HCT116 (cell line): ENCODE measurements at regions not wholly inside any gene's neighbourhood (a gene's known extent, or its start where the extent isn't known, plus 50 kb on each side); places are given as distances from the start of the nearest gene placed in this dataset.

ENCODE experiments used
- ATAC-seq: fragments of 200-7000 bp; cut with Tn5 transposase; 2 replicates; pipeline ENCODE4 v1.9.1; 2020; ENCODE audit warnings: mild to moderate bottlenecking, moderate library complexity
- BruUV-seq: library from RNA; stranded (reverse); fragments of 400-500 nt; replicated peaks from 2 replicates; lab custom pipeline; 2021; lab: Mats Ljungman, UMichigan
- CTCF ChIA-PET: fragments of 300-600 bp; sonication (Branson Sonifier 250); formaldehyde crosslinking; loops from one replicate; lab custom pipeline; 2021; ENCODE audit warnings: antibody characterized with exemption; lab: Charles Lee
- POLR2A ChIA-PET: fragments of 300-600, 350-600 bp; sonication (Branson Sonifier 250); formaldehyde crosslinking; loops from one replicate; lab custom pipeline; 2021; ENCODE audit warnings: antibody characterized with exemption; lab: Charles Lee
- RAD21 ChIA-PET, 2 experiments: fragments of 300-600 bp; sonication (Branson Sonifier 250); formaldehyde crosslinking; loops; one replicate each; lab custom pipeline; 2023; ENCODE audit warnings: low total read pairs in 2 of 2; ENCODE audit not compliant: uncharacterized antibody in 2 of 2, unreplicated experiment in 2 of 2, low non-redundant PET in 1 of 2; lab: Charles Lee
- DNase-seq: peaks from one replicate; pipeline ENCODE4 v3.0.0-alpha.2; 2010; ENCODE audit warnings: low read depth, low spot score
- H2AFZ ChIP-seq: fragments of 200-600 bp; shearing (Covaris generic), sonication (generic); 2 replicates; pipeline ENCODE4 v1.6.1; 2017; ENCODE audit warnings: low read depth, mixed run types, mixed read lengths, antibody characterized with exemption, low read length; ENCODE audit not compliant: poor library complexity, severe bottlenecking
- H3K27ac ChIP-seq: 2 replicates; pipeline ENCODE4 v1.5.1; 2012; ENCODE audit warnings: low read depth, low read length
- H3K27me3 ChIP-seq: fragments of 200-600 bp; sonication (generic); 2 replicates; pipeline ENCODE4 v1.6.1; 2016; ENCODE audit warnings: mixed run types, low read length, mixed read lengths; ENCODE audit not compliant: insufficient read depth
- H3K36me3 ChIP-seq, 2 experiments: fragments of 200-500 bp in 1 of 2; fragments of 200-600 bp in 1 of 2; sonication (Bioruptor generic) in 1 of 2; sonication (generic) in 1 of 2; 2 replicates each; pipeline versions ENCODE4 v1.5.1 to v1.6.1; 2014 to 2016; ENCODE audit warnings: low read length in 2 of 2, inconsistent platforms in 1 of 2, mixed read lengths in 1 of 2, mixed run types in 1 of 2; ENCODE audit not compliant: insufficient read depth in 2 of 2, control insufficient read depth in 1 of 2
- H3K4me1 ChIP-seq, 2 experiments: fragments of 200-600 bp in 1 of 2; sonication (generic) in 1 of 2; 2 replicates each; pipeline versions ENCODE4 v1.5.1 to v1.6.1; 2012 to 2017; ENCODE audit warnings: low read length in 2 of 2, inconsistent platforms in 1 of 2, mild to moderate bottlenecking in 1 of 2, mixed read lengths in 1 of 2, mixed run types in 1 of 2, moderate library complexity in 1 of 2; ENCODE audit not compliant: insufficient read depth in 2 of 2, control insufficient read depth in 1 of 2
- H3K4me2 ChIP-seq: fragments of 200-600 bp; sonication (generic); 2 replicates; pipeline ENCODE4 v1.6.1; 2017; ENCODE audit warnings: mixed run types, low read length, mixed read lengths
- H3K4me3 ChIP-seq, 2 experiments: fragments of 200-600 bp in 1 of 2; sonication (generic) in 1 of 2; replicated peaks in 1 of 2; 2 replicates each; pipeline ENCODE4 v1.5.1; 2011 to 2016; ENCODE audit warnings: low read length in 2 of 2, control low read depth in 1 of 2, low read depth in 1 of 2, mild to moderate bottlenecking in 1 of 2, mixed read lengths in 1 of 2, mixed run types in 1 of 2
- H3K79me2 ChIP-seq: fragments of 200-600 bp; sonication (generic); 2 replicates; pipeline ENCODE4 v1.6.1; 2017; ENCODE audit warnings: mild to moderate bottlenecking, mixed run types, low read length, moderate library complexity, mixed read lengths; ENCODE audit not compliant: insufficient read depth
- H3K9ac ChIP-seq: fragments of 200-600 bp; sonication (generic); 2 replicates; pipeline ENCODE4 v1.6.1; 2016; ENCODE audit warnings: low read length, mixed read lengths
- H3K9me2 ChIP-seq: fragments of 200-600 bp; sonication (generic), shearing (Covaris generic); 2 replicates; pipeline ENCODE4 v1.6.1; 2017; ENCODE audit warnings: mixed run types, mild to moderate bottlenecking, moderate library complexity; ENCODE audit not compliant: insufficient read depth
- H3K9me3 ChIP-seq, 2 experiments: fragments of 200-500 bp in 1 of 2; fragments of 200-600 bp in 1 of 2; sonication (Bioruptor generic) in 1 of 2; sonication (generic) in 1 of 2; 2 replicates each; pipeline ENCODE4 v1.6.1; 2014 to 2017; ENCODE audit warnings: low read length in 2 of 2, mixed read lengths in 2 of 2, inconsistent platforms in 1 of 2, low read depth in 1 of 2, mild to moderate bottlenecking in 1 of 2, mixed run types in 1 of 2, moderate library complexity in 1 of 2; ENCODE audit not compliant: control insufficient read depth in 1 of 2, insufficient read depth in 1 of 2
- H4K20me1 ChIP-seq: fragments of 200-600 bp; sonication (generic), shearing (Covaris generic); 2 replicates; pipeline ENCODE4 v1.6.1; 2017; ENCODE audit warnings: mixed run types, mild to moderate bottlenecking, moderate library complexity; ENCODE audit not compliant: insufficient read depth
- ATF3 ChIP-seq: IDR thresholded peaks from 2 replicates; pipeline ENCODE4 v1.6.1; 2012
- CBX3 ChIP-seq: IDR thresholded peaks from 2 replicates; pipeline ENCODE4 v1.6.1; 2012; ENCODE audit warnings: low read depth
- ELF1 ChIP-seq: IDR thresholded peaks from 2 replicates; pipeline ENCODE4 v1.6.1; 2012; ENCODE audit warnings: low read depth, borderline replicate concordance
- JUND ChIP-seq: IDR thresholded peaks from 2 replicates; pipeline ENCODE4 v1.6.1; 2012
- MAX ChIP-seq: IDR thresholded peaks from 2 replicates; pipeline ENCODE4 v1.6.1; 2012
- POLR2A ChIP-seq: IDR thresholded peaks from 2 replicates; pipeline ENCODE4 v1.7.0; 2011; ENCODE audit warnings: borderline replicate concordance; ENCODE audit not compliant: insufficient read depth, insufficient read length; ENCODE audit errors: extremely low read depth
- RAD21 ChIP-seq: IDR thresholded peaks from 2 replicates; pipeline ENCODE4 v1.6.1; 2012; ENCODE audit warnings: low read depth, mild to moderate bottlenecking
- SRF ChIP-seq: IDR thresholded peaks from 2 replicates; pipeline ENCODE4 v1.6.1; 2012; ENCODE audit warnings: low read depth
- ZFX ChIP-seq: fragments of 450-650 bp; IDR thresholded peaks from 2 replicates; pipeline ENCODE4 v1.6.1; 2017
- ZNF274 ChIP-seq: fragments of 200-500 bp; sonication (Bioruptor generic); IDR thresholded peaks from 2 replicates; pipeline ENCODE4 v1.6.1; 2014; ENCODE audit warnings: mild to moderate bottlenecking, low read depth, low read length, inconsistent platforms
- intact Hi-C: fragments of 100-400 bp; cut with micrococcal nuclease; formaldehyde crosslinking; loops from 2 replicates; pipeline ENCODE4 v1.10.0; 2022

- Histone ChIP-seq H3K9me2 (no peaks in the 10 kb centered on the region), H3K9ac (no peak overlapping the region), H3K4me2 (no peak overlapping the region), H3K4me1 (0 out of 4 replicates have a peak, but pooled peaks cover 0 to 3% of the 10 kb centered on the region in 2 experiments), H3K27me3 (0 out of 2 replicates have a peak, but pooled peaks cover 4% of the 10 kb centered on the region), H4K20me1 (no peaks in the 10 kb centered on the region), H3K79me2 (no peaks in the 10 kb centered on the region), H3K36me3 (no peaks in the 10 kb centered on the region), H3K9me3 (no peaks in the 10 kb centered on the region), H3K27ac (no peak overlapping the region), H3K4me3 (no peak overlapping the region), H2AFZ (peak overlapping the region; percentile 55)
- no TSS peak for BruUV-seq
- POLR2A ChIA-PET = no interaction called here
- ATAC-seq (no peak), DNase-seq (no peak)
- intact Hi-C loops = no loop called here
- RAD21 ChIA-PET = no interaction called here
- TF ChIP-seq JUND (no peak), MAX (no peak), ATF3 (no peak), ZFX (no peak)
- CTCF ChIA-PET = no interaction called here
Observed at GRCh38 chr17:59491353-59492090, 73.9 kb upstream of the DHX40 start.

GRCh38 chr17:59492091-59492451 lies 73.3 kb upstream of the DHX40 start:
- Histone ChIP-seq H3K9me3 (no peaks in the 10 kb centered on the region), H3K36me3 (no peaks in the 10 kb centered on the region), H3K9ac (no peak overlapping the region), H3K27me3 (0 out of 2 replicates have a peak, but pooled peaks cover 4% of the 10 kb centered on the region), H3K79me2 (no peaks in the 10 kb centered on the region), H3K27ac (no peak overlapping the region), H3K4me3 (no peak overlapping the region), H3K9me2 (no peaks in the 10 kb centered on the region)
- ChIA-PET POLR2A (no interaction called here), RAD21 (no interaction called here)
- peak; percentile 79 for ATAC-seq
- BruUV-seq = no TSS peak
- TF ChIP-seq CBX3 (no peak), POLR2A (no peak), SRF (no peak), ELF1 (no peak), ZNF274 (no peak), JUND (no peak), RAD21 (no peak)
- TF ChIP-seq, all 23 proteins: peak for 0
- CTCF ChIA-PET = no interaction called here
- Histone ChIP-seq H3K4me2 (no peak overlapping the region), H4K20me1 (no peaks in the 10 kb centered on the region), H3K4me1 (peaks cover 0 to 7% of the 10 kb centered on the region in 2 experiments; a peak in 1 of 4 replicates), H2AFZ (peak overlapping the region; percentile 55)
- intact Hi-C loops = no loop called here
- no peak for DNase-seq
